SK-MEL-5 (cell line): ENCODE measurements at regions not wholly inside any gene's neighbourhood (a gene's known extent, or its start where the extent isn't known, plus 50 kb on each side); places are given as distances from the start of the nearest gene placed in this dataset.

Experiments used
- DNase-seq: peaks from one replicate; pipeline ENCODE4 v3.0.0-alpha.2; 2016; ENCODE audit warnings: low read depth, low spot score
- in situ Hi-C: cut with HindIII; loops from 2 replicates; pipeline ENCODE4 v1.10.0; 2016; ENCODE audit warnings: low sequenced_read_pairs, high pct_unique_total_duplicates, low pct_unique_long_range_greater_than_20kb
- small RNA-seq, 2 experiments: library from RNA; depleted of rRNA; stranded (forward); fragments of <200 nt; gene quantifications; one replicate each; pipeline ENCODE3, GENCODE V24; 2014

GRCh38 chr2:117720765-117721164, 93.7 kb upstream of the DDX18 start:
- no peak for DNase-seq
- in situ Hi-C loops: no loop called here

GRCh38 chr2:117723483-117723882, 91.0 kb upstream of the DDX18 start:
- in situ Hi-C loops: no loop called here
- DNase-seq: no peak

- in situ Hi-C loops: no loop called here
- DNase-seq: no peak
Observed at GRCh38 chr2:117723888-117724434, 90.5 kb upstream of the DDX18 start.

GRCh38 chr2:117726747-117727146, 87.7 kb upstream of the DDX18 start:
- peak; percentile 55 for DNase-seq
- in situ Hi-C loops: no loop called here

GRCh38 chr2:117737846-117738245, 76.6 kb upstream of the DDX18 start:
- in situ Hi-C loops: no loop called here
- DNase-seq: no peak

GRCh38 chr2:117738991-117739839, 75.3 kb upstream of the DDX18 start:
- DNase-seq: no peak
- in situ Hi-C loops: no loop called here

- no peak for DNase-seq
- in situ Hi-C loops: no loop called here
Observed at GRCh38 chr2:117745537-117745936, 69.0 kb upstream of the DDX18 start.

- no peak for DNase-seq
- in situ Hi-C loops: no loop called here
Observed at GRCh38 chr2:117755768-117756167, 58.7 kb upstream of the DDX18 start.

GRCh38 chr2:117760916-117761315, 53.6 kb upstream of the DDX18 start:
- no peak for DNase-seq
- in situ Hi-C loops: no loop called here

GRCh38 chr2:117762454-117762853, 52.0 kb upstream of the DDX18 start:
- no peak for DNase-seq
- in situ Hi-C loops: no loop called here

- DNase-seq: no peak
Observed at GRCh38 chr2:117763804-117764203, 50.7 kb upstream of the DDX18 start.

More at GRCh38 chr2:117763804-117764203, 50.7 kb upstream of the DDX18 start:
- in situ Hi-C loops: no loop called here

Small RNA genes lying in the stretch of these regions (small RNA-seq; reads per million reads assigned to genes)
- gene AC104408.1: 0 reads per million in 2 experiments
- 0 reads per million in 2 experiments for gene RNU7-190P
